ENCODE measurements at regions not wholly inside any gene's neighbourhood (a gene's known extent, or its start where the extent isn't known, plus 50 kb on each side); places are given as distances from the start of the nearest gene placed in this dataset.

DNA sequence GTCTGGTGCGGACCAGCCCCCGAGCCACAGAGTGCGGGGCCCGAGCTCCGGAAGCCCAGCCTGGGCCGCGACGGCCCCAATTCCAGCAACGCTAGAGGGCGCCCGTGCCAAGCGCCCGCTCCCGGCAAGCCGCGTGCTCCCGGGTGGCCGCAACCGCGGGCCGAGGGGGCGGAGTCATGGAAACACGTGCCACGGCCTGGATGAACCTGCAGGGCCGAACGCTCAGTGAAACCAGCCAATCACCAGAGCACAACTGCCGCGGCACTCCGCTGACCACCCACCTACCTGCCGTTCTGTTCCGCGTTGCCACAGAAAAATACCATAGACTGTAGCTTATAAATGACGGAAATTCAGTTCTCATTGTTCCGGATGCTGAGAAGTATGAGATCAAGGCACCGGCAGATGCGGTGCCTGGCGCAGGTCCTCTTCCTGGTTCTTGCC lies 85.7 kb upstream of the FOXC1 start:
- in situ Hi-C loops (cut with MboI; ENCODE audit: low sequenced_read_pairs), result no loop called here
- no peak overlapping the region for H3K18ac ChIP-seq (ENCODE audit: low read depth, low read length)
- no TSS peak for BruUV-seq (replicated peaks)
- H2BK120ac ChIP-seq (ENCODE audit: low read depth, low read length), result no peak overlapping the region
- no peak overlapping the region for H3K4me3 ChIP-seq (ENCODE audit: insufficient read depth, low read depth, low read length)
- WGBS, 2 experiments (ENCODE audit: extremely low coverage in 2 of 2, insufficient read length in 1 of 2), result 17% methylated on average over 14 of the region's 37 CpGs; no CpG with 5 or more reads in 1 of the 2 experiments
- H3K4me1 ChIP-seq (ENCODE audit: control insufficient read depth, insufficient read depth, low read length), result peaks cover 10% of the 10 kb centered on the region; the same call in 1 of the 2 replicates
- ChIA-PET CTCF (interaction anchor here (0.6 to 1.3 kb wide), 5 partner anchors 11 to 1017 kb away, joined by 3 to 5 read pairs (median 3); no protein-coding TSS in a partner anchor), POLR2A (ENCODE audit: unreplicated experiment) (no interaction called here)
- no peak overlapping the region for H4K91ac ChIP-seq (ENCODE audit: insufficient read depth, low read depth, low read length)
- no peaks in the 10 kb centered on the region for H3K79me1 ChIP-seq (ENCODE audit: low read depth in 1 of 2, low read length in 2 of 2)
- TF ChIP-seq MAZ (IDR thresholded peaks at IDR 0.05; ENCODE audit: borderline replicate concordance, low read depth, low read length) (peak; percentile 20; the same call in 1 of the 2 replicates), CEBPB (IDR thresholded peaks at IDR 0.05; ENCODE audit: low read depth, low read length) (no peak), RCOR1 (IDR thresholded peaks at IDR 0.05; ENCODE audit: insufficient replicate concordance, low read length) (no peak), RAD21 (IDR thresholded peaks at IDR 0.05; ENCODE audit: low read length) (peak; percentile 55), POLR2A (IDR thresholded peaks at IDR 0.05; ENCODE audit: low read depth, low read length) (no peak), MXI1 (IDR thresholded peaks at IDR 0.05; ENCODE audit: borderline replicate concordance, low read depth, low read length) (peak; percentile 28; the same call in 1 of the 2 replicates), MAFK (IDR thresholded peaks at IDR 0.05; ENCODE audit: low read depth, low read length) (no peak), BHLHE40 (IDR thresholded peaks at IDR 0.05; ENCODE audit: low read depth, low read length) (peak; percentile 84), RFX5 (IDR thresholded peaks at IDR 0.05; ENCODE audit: low read depth, low read length) (no peak), CHD1 (IDR thresholded peaks at IDR 0.05; ENCODE audit: low read depth, low read length) (no peak)
- TF ChIP-seq, protein P1, sequence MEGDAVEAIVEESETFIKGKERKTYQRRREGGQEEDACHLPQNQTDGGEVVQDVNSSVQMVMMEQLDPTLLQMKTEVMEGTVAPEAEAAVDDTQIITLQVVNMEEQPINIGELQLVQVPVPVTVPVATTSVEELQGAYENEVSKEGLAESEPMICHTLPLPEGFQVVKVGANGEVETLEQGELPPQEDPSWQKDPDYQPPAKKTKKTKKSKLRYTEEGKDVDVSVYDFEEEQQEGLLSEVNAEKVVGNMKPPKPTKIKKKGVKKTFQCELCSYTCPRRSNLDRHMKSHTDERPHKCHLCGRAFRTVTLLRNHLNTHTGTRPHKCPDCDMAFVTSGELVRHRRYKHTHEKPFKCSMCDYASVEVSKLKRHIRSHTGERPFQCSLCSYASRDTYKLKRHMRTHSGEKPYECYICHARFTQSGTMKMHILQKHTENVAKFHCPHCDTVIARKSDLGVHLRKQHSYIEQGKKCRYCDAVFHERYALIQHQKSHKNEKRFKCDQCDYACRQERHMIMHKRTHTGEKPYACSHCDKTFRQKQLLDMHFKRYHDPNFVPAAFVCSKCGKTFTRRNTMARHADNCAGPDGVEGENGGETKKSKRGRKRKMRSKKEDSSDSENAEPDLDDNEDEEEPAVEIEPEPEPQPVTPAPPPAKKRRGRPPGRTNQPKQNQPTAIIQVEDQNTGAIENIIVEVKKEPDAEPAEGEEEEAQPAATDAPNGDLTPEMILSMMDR (conservative IDR thresholded peaks at IDR 0.05; ENCODE audit: low read depth, low read length), result peak; percentile 59
- TF ChIP-seq, protein P2, sequence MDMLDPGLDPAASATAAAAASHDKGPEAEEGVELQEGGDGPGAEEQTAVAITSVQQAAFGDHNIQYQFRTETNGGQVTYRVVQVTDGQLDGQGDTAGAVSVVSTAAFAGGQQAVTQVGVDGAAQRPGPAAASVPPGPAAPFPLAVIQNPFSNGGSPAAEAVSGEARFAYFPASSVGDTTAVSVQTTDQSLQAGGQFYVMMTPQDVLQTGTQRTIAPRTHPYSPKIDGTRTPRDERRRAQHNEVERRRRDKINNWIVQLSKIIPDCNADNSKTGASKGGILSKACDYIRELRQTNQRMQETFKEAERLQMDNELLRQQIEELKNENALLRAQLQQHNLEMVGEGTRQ (IDR thresholded peaks at IDR 0.05; ENCODE audit: low read depth, low read length), result peak; percentile 68
- H3K27me3 ChIP-seq (ENCODE audit: control insufficient read depth, insufficient read depth, low read length), result peaks cover 18% of the 10 kb centered on the region
- H4K20me1 ChIP-seq (ENCODE audit: insufficient read depth, low read length), result no peaks in the 10 kb centered on the region
- H3K27ac ChIP-seq (ENCODE audit: insufficient read depth, low read length), result no peak overlapping the region
- H3K56ac ChIP-seq (ENCODE audit: extremely low read depth, insufficient read depth, low read length), result no peak overlapping the region
- peak overlapping the region; percentile 85 for H2AFZ ChIP-seq (replicated peaks; ENCODE audit: low read length, poor library complexity)
- no peaks in the 10 kb centered on the region for H3K36me3 ChIP-seq (ENCODE audit: control insufficient read depth, insufficient read depth, low read length)
- peak overlapping the region; percentile 48 for H3K4me2 ChIP-seq (ENCODE audit: low read depth, low read length)
- DNase-seq (peak; percentile 33), ATAC-seq (ENCODE audit: low read depth) (peak; percentile 64)
- H3K9ac ChIP-seq (ENCODE audit: low read depth, low read length), result no peak overlapping the region
- no peak overlapping the region for H2AK5ac ChIP-seq (ENCODE audit: low read depth, low read length)
- intact Hi-C loops (cut with micrococcal nuclease), result no loop called here
- H3K9me3 ChIP-seq (ENCODE audit: control insufficient read depth, insufficient read depth, low read length), result no peaks in the 10 kb centered on the region
- no peak overlapping the region for H3K14ac ChIP-seq (replicated peaks; ENCODE audit: low read depth, low read length)
- dilution Hi-C loops (cut with HindIII; ENCODE audit: low sequenced_read_pairs, unreplicated experiment), result no loop called here
- no peak overlapping the region for H3K4ac ChIP-seq (ENCODE audit: low read depth, low read length)
- H2BK5ac ChIP-seq (ENCODE audit: low read depth, low read length, poor library complexity, severe bottlenecking), result no peak overlapping the region
- no peak overlapping the region for H3K23ac ChIP-seq (ENCODE audit: low read depth, low read length)
- H2BK15ac ChIP-seq (ENCODE audit: low read depth, low read length), result no peak overlapping the region
- no peak overlapping the region for H2AK9ac ChIP-seq (replicated peaks; ENCODE audit: low read depth, low read length, poor library complexity)
- no peak overlapping the region for H2BK20ac ChIP-seq (ENCODE audit: low read depth, low read length)
- H3K9me1 ChIP-seq (ENCODE audit: insufficient read depth, low read length), result peaks cover 4% of the 10 kb centered on the region; the same call in 1 of the 2 replicates
- H4K5ac ChIP-seq (ENCODE audit: low read depth, low read length), result no peak overlapping the region
- H4K8ac ChIP-seq (ENCODE audit: low read depth in 2 of 2, low read length in 2 of 2), result no peak overlapping the region

Data from IMR-90 (cell line).